Islet of Langerhans (tissue), 1 donor: ENCODE measurements at regions not wholly inside any gene's neighbourhood (a gene's known extent, or its start where the extent isn't known, plus 50 kb on each side); places are given as distances from the start of the nearest gene placed in this dataset.
"Not testable (repeated sequence)": the region's sequence is repeated elsewhere in the genome, so short reads cannot be mapped to it uniquely, and the experiment has no call there.

ENCODE experiments used
- FAIRE-seq: peaks from one replicate; lab custom pipeline; 2011; peaks lifted over from hg19 to GRCh38; lab: Jason Lieb, UNC

GRCh38 chr7:68936471-68937035 is 661.7 kb upstream of the AUTS2 start:
- FAIRE-seq, result no peak

- no peak for FAIRE-seq
Measured at GRCh38 chr7:68938151-68938550, 660.1 kb upstream of the AUTS2 start.

- no peak for FAIRE-seq
Measured at GRCh38 chr7:68943786-68944185, 654.5 kb upstream of the AUTS2 start.

- FAIRE-seq, result no peak
Measured at GRCh38 chr7:68955656-68956055, 642.6 kb upstream of the AUTS2 start.

- no peak for FAIRE-seq
Measured at GRCh38 chr7:68958571-68958970, 639.7 kb upstream of the AUTS2 start.

- no peak for FAIRE-seq
Measured at GRCh38 chr7:68963552-68963951, 634.7 kb upstream of the AUTS2 start.

GRCh38 chr7:68964060-68964459 is 634.2 kb upstream of the AUTS2 start:
- FAIRE-seq, result no peak

- no peak for FAIRE-seq
Measured at GRCh38 chr7:68965351-68965750, 632.9 kb upstream of the AUTS2 start.

- no peak for FAIRE-seq
Measured at GRCh38 chr7:68967598-68967997, 630.7 kb upstream of the AUTS2 start.

- no peak for FAIRE-seq
Measured at GRCh38 chr7:68969571-68969970, 628.7 kb upstream of the AUTS2 start.

GRCh38 chr7:68971634-68972340 is 626.5 kb upstream of the AUTS2 start:
- no peak for FAIRE-seq

GRCh38 chr7:68977385-68978055 is 620.8 kb upstream of the AUTS2 start:
- FAIRE-seq, result no peak

- no peak for FAIRE-seq
Measured at GRCh38 chr7:68978710-68979109, 619.6 kb upstream of the AUTS2 start.

GRCh38 chr7:68980011-68980410 is 618.3 kb upstream of the AUTS2 start:
- no peak for FAIRE-seq

GRCh38 chr7:68980432-68980831 is 617.8 kb upstream of the AUTS2 start:
- not testable (repeated sequence) for FAIRE-seq

- no peak for FAIRE-seq
Measured at GRCh38 chr7:68984306-68984705, 614.0 kb upstream of the AUTS2 start.

GRCh38 chr7:68994841-68995240 is 603.4 kb upstream of the AUTS2 start:
- no peak for FAIRE-seq

GRCh38 chr7:68998136-68998535 is 600.1 kb upstream of the AUTS2 start:
- no peak for FAIRE-seq

GRCh38 chr7:69002416-69002815 is 595.9 kb upstream of the AUTS2 start:
- FAIRE-seq, result no peak

- no peak for FAIRE-seq
Measured at GRCh38 chr7:69012149-69012548, 586.1 kb upstream of the AUTS2 start.

GRCh38 chr7:69017208-69017607 is 581.1 kb upstream of the AUTS2 start:
- no peak for FAIRE-seq

- no peak for FAIRE-seq
Measured at GRCh38 chr7:69018200-69018599, 580.1 kb upstream of the AUTS2 start.

GRCh38 chr7:69019437-69019836 is 578.8 kb upstream of the AUTS2 start:
- FAIRE-seq, result no peak

- FAIRE-seq, result no peak
Measured at GRCh38 chr7:69020536-69020935, 577.7 kb upstream of the AUTS2 start.
